Psoas muscle (tissue), 7 donors: ENCODE measurements at regions not wholly inside any gene's neighbourhood (a gene's known extent, or its start where the extent isn't known, plus 50 kb on each side); places are given as distances from the start of the nearest gene placed in this dataset.

Experiments
- ATAC-seq, 4 donors: fragments of 200-7000 bp; cut with Tn5 transposase; one replicate each; pipeline ENCODE4 v1.9.1; 2020; ENCODE audit warnings: moderate library complexity in 3 of 4, mild to moderate bottlenecking in 2 of 4
- DNase-seq, 2 donors: peaks; one replicate each; pipeline ENCODE4 v3.0.0-alpha.2; 2020
- H3K27ac ChIP-seq: fragments of 200-600 bp; one replicate; pipeline ENCODE4 v1.8.0; 2022
- H3K27me3 ChIP-seq, 3 donors: fragments of 200-600 bp in 1 of 3; one replicate each; pipeline versions ENCODE4 v1.6.1 to v1.8.0; 2013 to 2022; ENCODE audit warnings: low read length in 2 of 3, mild to moderate bottlenecking in 2 of 3, moderate library complexity in 1 of 3; ENCODE audit not compliant: insufficient read depth in 3 of 3
- H3K36me3 ChIP-seq, 2 donors: fragments of 200-600 bp in 1 of 2; one replicate each; pipeline versions ENCODE4 v1.6.1 to v1.8.0; 2013 to 2022; ENCODE audit warnings: low read depth in 1 of 2, mild to moderate bottlenecking in 1 of 2, moderate library complexity in 1 of 2; ENCODE audit not compliant: insufficient read depth in 1 of 2
- H3K4me1 ChIP-seq: fragments of 200-600 bp; one replicate; pipeline ENCODE4 v1.8.0; 2022
- H3K4me3 ChIP-seq: fragments of 200-600 bp; one replicate; pipeline ENCODE4 v1.8.0; 2022; ENCODE audit warnings: mild to moderate bottlenecking
- H3K9me3 ChIP-seq: fragments of 200-600 bp; one replicate; pipeline ENCODE4 v1.8.0; 2022
- CTCF ChIP-seq: fragments of 200-600 bp; IDR thresholded peaks from one replicate; pipeline ENCODE4 v1.8.0; 2022; ENCODE audit warnings: antibody characterized with exemption
- WGBS, 3 donors: extraction: QIAGEN DNeasy Blood & Tissue Kit; methylation state at CpG; one replicate each; pipeline versions ENCODE4 v1.1.6 to v1.1.7; 2013; 5-methylcytosine and 5-hydroxymethylcytosine counted together
- intact Hi-C, 2 donors: fragments of 100-400 bp; cut with DNase I; formaldehyde crosslinking; loops; one replicate each; pipeline versions ENCODE4 v1.11.0 to v1.14.2; 2022
- donor health status: healthy with polysubstance abuse.
- donor health status: DM: no; HTN: no; CAD: no; lungs with moderate emphysema.
- donor health status: Bipolar disorder and iron deficiency.
- donor health status: healthy.
- donor health status: DM: yes; HTN: yes; CAD: no.
- donor health status: DM: no; HTN: no; CAD: no.
- donor health status: DM: yes; HTN: yes; CAD: no.

GRCh38 chr7:25996006-25996408 lies 156.0 kb upstream of the NFE2L3 start:
- Histone ChIP-seq H3K9me3 (no peaks in the 10 kb centered on the region), H3K27ac (no peak overlapping the region), H3K27me3 (no peaks in the 10 kb centered on the region), H3K4me1 (no peaks in the 10 kb centered on the region), H3K36me3 (no peaks in the 10 kb centered on the region), H3K4me3 (no peak overlapping the region)
- WGBS, 3 donors, result 77 to 83% (median 78%) methylated on average over 7 of the region's 7 CpGs
- intact Hi-C loops, result no loop called here
- no peak for TF ChIP-seq CTCF
- ATAC-seq, result no peak
- no peak for DNase-seq

- H3K4me3 ChIP-seq, result no peak overlapping the region
- H3K27ac ChIP-seq, result no peak overlapping the region
- DNase-seq (no peak), ATAC-seq (no peak)
- no peaks in the 10 kb centered on the region for H3K27me3 ChIP-seq
- no peaks in the 10 kb centered on the region for H3K36me3 ChIP-seq
- no peak for TF ChIP-seq CTCF
- H3K9me3 ChIP-seq, result no peaks in the 10 kb centered on the region
- intact Hi-C loops, result no loop called here
- H3K4me1 ChIP-seq, result no peaks in the 10 kb centered on the region
- WGBS, 3 donors, result 48 to 54% (median 48%) methylated on average over 9 of the region's 9 CpGs
These were observed 153.5 kb upstream of the NFE2L3 start for GRCh38 chr7:25998499-25998898.

- 65 to 83% (median 66%) methylated on average over 3 of the region's 3 CpGs for WGBS, 3 donors
- no peaks in the 10 kb centered on the region for H3K36me3 ChIP-seq
- H3K27ac ChIP-seq, result no peak overlapping the region
- no peak for DNase-seq
- intact Hi-C loops, result no loop called here
- H3K4me1 ChIP-seq, result no peaks in the 10 kb centered on the region
- no peak for ATAC-seq
- no peak overlapping the region for H3K4me3 ChIP-seq
- no peak for TF ChIP-seq CTCF
- H3K9me3 ChIP-seq, result no peaks in the 10 kb centered on the region
- H3K27me3 ChIP-seq, result no peaks in the 10 kb centered on the region
These were observed 151.2 kb upstream of the NFE2L3 start for GRCh38 chr7:26000841-26001240.

- TF ChIP-seq CTCF, result no peak
- WGBS, 3 donors, result 72 to 75% (median 73%) methylated on average over 5 of the region's 5 CpGs
- Histone ChIP-seq H3K9me3 (no peaks in the 10 kb centered on the region), H3K27me3 (no peaks in the 10 kb centered on the region), H3K27ac (no peak overlapping the region), H3K36me3 (no peaks in the 10 kb centered on the region), H3K4me1 (no peaks in the 10 kb centered on the region), H3K4me3 (no peak overlapping the region)
- DNase-seq (no peak), ATAC-seq (no peak)
- intact Hi-C loops, result no loop called here
These were observed 150.2 kb upstream of the NFE2L3 start for GRCh38 chr7:26001662-26002244.
